ENCODE measurements at regions not wholly inside any gene's neighbourhood (a gene's known extent, or its start where the extent isn't known, plus 50 kb on each side); places are given as distances from the start of the nearest gene placed in this dataset.

GRCh38 chr7:85074-85882 is 107.1 kb upstream of the FAM20C start (continued):
- TF ChIP-seq CHD7 (IDR thresholded peaks at IDR 0.05; ENCODE audit: insufficient replicate concordance, low read length) = no peak
- no peak for TF ChIP-seq SUZ12 (IDR thresholded peaks at IDR 0.05; ENCODE audit: low read length)
- TF ChIP-seq RFX5 (IDR thresholded peaks at IDR 0.05; ENCODE audit: borderline replicate concordance, low read depth, low read length) = no peak

Data from H1 (cell line).